HEK293T (cell line): ENCODE measurements at regions not wholly inside any gene's neighbourhood (a gene's known extent, or its start where the extent isn't known, plus 50 kb on each side); places are given as distances from the start of the nearest gene placed in this dataset.

ENCODE experiments used
- CTCF ChIA-PET: fragments of 350-600 bp; formaldehyde crosslinking; extraction: SDS; loops from one replicate; lab custom pipeline; 2021; ENCODE audit warnings: antibody characterized with exemption, inconsistent platforms; lab: Yijun Ruan, JAX
- POLR2A ChIA-PET: fragments of 350-600 bp; formaldehyde crosslinking; extraction: SDS; loops from one replicate; lab custom pipeline; 2020; ENCODE audit warnings: antibody characterized with exemption, inconsistent platforms; lab: Yijun Ruan, JAX
- DNase-seq: peaks from one replicate; pipeline ENCODE4 v3.0.0; 2012; ENCODE audit warnings: mixed read lengths; ENCODE audit errors: extremely low spot score
- ARNT ChIP-seq: fragments of 450-650 bp; IDR thresholded peaks from 2 replicates; pipeline ENCODE4 v1.6.1; 2017; ENCODE audit warnings: mild to moderate bottlenecking
- BHLHE40 ChIP-seq: fragments of 450-650 bp; IDR thresholded peaks from 2 replicates; pipeline ENCODE4 v1.6.1; 2016; ENCODE audit warnings: mild to moderate bottlenecking, moderate library complexity, borderline replicate concordance
- CTBP1 ChIP-seq: fragments of 450-650 bp; IDR thresholded peaks from 2 replicates; pipeline ENCODE4 v1.6.1; 2016; ENCODE audit warnings: borderline replicate concordance
- ELF4 ChIP-seq: fragments of 450-650 bp; IDR thresholded peaks from 2 replicates; pipeline ENCODE4 v1.6.1; 2017; ENCODE audit warnings: antibody characterized with exemption
- FOXA1 ChIP-seq: fragments of 450-650 bp; IDR thresholded peaks from 2 replicates; pipeline ENCODE4 v1.6.1; 2016; ENCODE audit warnings: mild to moderate bottlenecking
- FOXK2 ChIP-seq: fragments of 450-650 bp; IDR thresholded peaks from 2 replicates; pipeline ENCODE4 v1.6.1; 2016; ENCODE audit warnings: mild to moderate bottlenecking
- FOXM1 ChIP-seq: fragments of 450-650 bp; IDR thresholded peaks from 2 replicates; pipeline ENCODE4 v1.6.1; 2017; ENCODE audit warnings: mild to moderate bottlenecking, borderline replicate concordance
- HDGF ChIP-seq: fragments of 450-650 bp; IDR thresholded peaks from 2 replicates; pipeline ENCODE4 v1.6.1; 2017; ENCODE audit warnings: antibody characterized with exemption, borderline replicate concordance
- L3MBTL2 ChIP-seq: fragments of 450-650 bp; conservative IDR thresholded peaks from 2 replicates; pipeline ENCODE4 v1.6.1; 2016; ENCODE audit warnings: mild to moderate bottlenecking
- LEF1 ChIP-seq: fragments of 450-650 bp; IDR thresholded peaks from 2 replicates; pipeline ENCODE4 v1.6.1; 2017; ENCODE audit warnings: mild to moderate bottlenecking, borderline replicate concordance
- NFRKB ChIP-seq: fragments of 450-650 bp; IDR thresholded peaks from 2 replicates; pipeline ENCODE4 v1.6.1; 2016; ENCODE audit warnings: mild to moderate bottlenecking, moderate library complexity
- PKNOX1 ChIP-seq: fragments of 450-650 bp; IDR thresholded peaks from 2 replicates; pipeline ENCODE4 v1.6.1; 2016
- SP1 ChIP-seq: fragments of 450-650 bp; IDR thresholded peaks from 2 replicates; pipeline ENCODE4 v1.6.1; 2017
- SUZ12 ChIP-seq: fragments of 450-650 bp; IDR thresholded peaks from 2 replicates; pipeline ENCODE4 v1.6.1; 2016; ENCODE audit warnings: mild to moderate bottlenecking
- TARDBP ChIP-seq: fragments of 450-650 bp; IDR thresholded peaks from 2 replicates; pipeline ENCODE4 v1.6.1; 2016
- ZNF384 ChIP-seq: fragments of 450-650 bp; IDR thresholded peaks from 2 replicates; pipeline ENCODE4 v1.6.1; 2016

- no peak for TF ChIP-seq PKNOX1
- no peak for TF ChIP-seq NFRKB
- TF ChIP-seq L3MBTL2 = no peak
- TF ChIP-seq FOXK2 = no peak
- no peak for TF ChIP-seq SUZ12
- no peak for TF ChIP-seq SP1
- TF ChIP-seq FOXM1 = no peak
- no peak for TF ChIP-seq ELF4
- TF ChIP-seq HDGF = no peak
- no peak for TF ChIP-seq ZNF384
Measured at GRCh38 chr14:87323191-87323590, 669.8 kb downstream of the GALC start.

GRCh38 chr14:87321548-87321947, 671.4 kb downstream of the GALC start:
- POLR2A ChIA-PET = no interaction called here

More at GRCh38 chr14:87323191-87323590, 669.8 kb downstream of the GALC start:
- ChIA-PET POLR2A (no interaction called here), CTCF (no interaction called here)
- DNase-seq = no peak

GRCh38 chr14:87312894-87313205, 680.1 kb downstream of the GALC start:
- CTCF ChIA-PET = no interaction called here
- no peak for TF ChIP-seq FOXK2
- TF ChIP-seq LEF1 = no peak
- TF ChIP-seq NFRKB = no peak
- no peak for TF ChIP-seq SUZ12

More at GRCh38 chr14:87321548-87321947, 671.4 kb downstream of the GALC start:
- CTCF ChIA-PET = no interaction called here
- no peak for DNase-seq
- TF ChIP-seq PKNOX1 = no peak
- no peak for TF ChIP-seq L3MBTL2
- TF ChIP-seq NFRKB = no peak
- TF ChIP-seq SP1 = no peak
- TF ChIP-seq ARNT = no peak
- no peak for TF ChIP-seq TARDBP
- TF ChIP-seq FOXM1 = no peak
- no peak for TF ChIP-seq SUZ12
- no peak for TF ChIP-seq ELF4
- TF ChIP-seq ZNF384 = no peak
- no peak for TF ChIP-seq LEF1
- TF ChIP-seq FOXA1 = no peak
- TF ChIP-seq BHLHE40 = no peak
- TF ChIP-seq FOXK2 = no peak
- no peak for TF ChIP-seq HDGF
- no peak for TF ChIP-seq CTBP1

GRCh38 chr14:87312169-87312893, 680.7 kb downstream of the GALC start:
- POLR2A ChIA-PET = no interaction called here
- CTCF ChIA-PET = no interaction called here
- TF ChIP-seq FOXK2 = no peak
- no peak for TF ChIP-seq SP1
- no peak for DNase-seq

More at GRCh38 chr14:87312894-87313205, 680.1 kb downstream of the GALC start:
- no peak for DNase-seq
- POLR2A ChIA-PET = no interaction called here

- CTCF ChIA-PET = no interaction called here
- POLR2A ChIA-PET = no interaction called here
- TF ChIP-seq SUZ12 (no peak), L3MBTL2 (no peak), FOXM1 (no peak), TARDBP (no peak), FOXK2 (no peak), NFRKB (no peak), PKNOX1 (no peak), HDGF (no peak), CTBP1 (no peak), SP1 (no peak), LEF1 (no peak), ARNT (no peak), ZNF384 (no peak)
- DNase-seq = no peak
Measured at GRCh38 chr14:87309557-87309956, 683.4 kb downstream of the GALC start.

- DNase-seq = no peak
- no peak for TF ChIP-seq L3MBTL2
- no peak for TF ChIP-seq BHLHE40
- no peak for TF ChIP-seq TARDBP
- TF ChIP-seq CTBP1 = no peak
- POLR2A ChIA-PET = no interaction called here
- CTCF ChIA-PET = interaction anchor here (0.6 kb wide), 1 partner anchor 1360 kb away, joined by 4 read pairs; no protein-coding TSS in a partner anchor
Measured at GRCh38 chr14:87306409-87307168, 686.4 kb downstream of the GALC start.

- POLR2A ChIA-PET = no interaction called here
- TF ChIP-seq NFRKB = no peak
- TF ChIP-seq CTBP1 = no peak
- no peak for TF ChIP-seq L3MBTL2
- no peak for TF ChIP-seq ARNT
- no peak for TF ChIP-seq LEF1
- TF ChIP-seq HDGF = no peak
- no peak for TF ChIP-seq FOXA1
- TF ChIP-seq ZNF384 = no peak
- no peak for TF ChIP-seq SP1
- no peak for TF ChIP-seq TARDBP
- no peak for TF ChIP-seq FOXK2
- TF ChIP-seq SUZ12 = no peak
- TF ChIP-seq PKNOX1 = no peak
- DNase-seq = no peak
- CTCF ChIA-PET = no interaction called here
Measured at GRCh38 chr14:87305345-87305744, 687.6 kb downstream of the GALC start.
